ENCODE measurements at regions not wholly inside any gene's neighbourhood (a gene's known extent, or its start where the extent isn't known, plus 50 kb on each side); places are given as distances from the start of the nearest gene placed in this dataset.

DNA sequence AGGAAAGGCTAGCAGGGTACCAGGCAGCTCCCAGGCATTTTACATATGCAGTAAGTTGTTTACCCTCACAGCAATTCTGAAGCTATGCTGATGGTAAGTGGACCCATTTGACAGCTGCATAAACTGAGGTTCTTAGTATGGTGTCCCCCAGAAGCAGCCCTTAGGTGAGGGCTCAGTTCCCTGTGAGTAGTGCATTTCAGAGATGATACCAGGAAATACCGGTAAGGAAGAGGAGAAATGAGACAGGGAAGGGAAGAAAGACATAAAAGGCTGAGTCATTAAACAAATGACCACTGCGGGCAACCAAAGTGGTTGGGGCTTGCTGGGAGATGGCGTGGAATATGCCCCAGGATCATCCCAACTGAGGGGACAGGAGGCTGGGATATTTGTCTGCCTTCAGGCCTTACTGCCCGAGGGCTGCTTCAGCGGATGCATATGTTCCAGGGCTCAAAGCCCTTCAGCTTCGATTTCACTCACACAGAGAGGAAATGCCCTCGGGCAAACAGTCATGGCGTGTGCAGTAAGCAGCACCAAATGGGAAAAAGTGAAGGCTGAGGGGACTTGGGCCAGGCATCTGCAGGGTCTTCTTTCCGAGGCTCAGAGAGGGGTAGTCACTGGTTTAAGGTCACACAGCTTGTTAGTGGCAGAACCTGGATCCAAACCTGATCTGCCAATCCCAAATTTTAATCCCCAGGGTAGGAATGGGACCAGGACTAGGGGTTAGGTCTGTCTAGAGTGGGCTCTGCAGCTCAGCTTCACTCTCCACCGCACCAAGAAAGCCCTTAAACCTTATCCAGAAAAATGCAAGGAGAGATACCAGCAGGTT, 133.7 kb upstream of the RUNX3 start:
- no peak for FAIRE-seq
- TF ChIP-seq MAFK (IDR thresholded peaks at IDR 0.05; ENCODE audit: partially characterized antibody) (peak; percentile 73), CBX2 (IDR thresholded peaks at IDR 0.05; ENCODE audit: borderline replicate concordance, low read depth) (no peak), CHD4 (IDR thresholded peaks at IDR 0.05; ENCODE audit: borderline replicate concordance) (no peak), CBX8 (IDR thresholded peaks at IDR 0.05) (no peak), ZNF302 (CRISPR knock-in tag; IDR thresholded peaks at IDR 0.05) (no peak), HEYL (CRISPR knock-in tag; IDR thresholded peaks at IDR 0.05) (no peak), NFE2L2 (conservative IDR thresholded peaks at IDR 0.05; ENCODE audit: low read length) (0 out of 2 replicates have a peak, but pooled peaks have one; percentile 15), CHD2 (IDR thresholded peaks at IDR 0.05; ENCODE audit: low read length, partially characterized antibody) (no peak), HOXA7 (CRISPR knock-in tag; IDR thresholded peaks at IDR 0.05) (no peak), FOSL2 (IDR thresholded peaks at IDR 0.05) (no peak), FOSL2 (CRISPR knock-in tag; IDR thresholded peaks at IDR 0.05) (no peak), ZSCAN20 (CRISPR knock-in tag; IDR thresholded peaks at IDR 0.05) (no peak), GATA3 (IDR thresholded peaks at IDR 0.05; ENCODE audit: borderline replicate concordance) (no peak)
- TF ChIP-seq, protein P1, sequence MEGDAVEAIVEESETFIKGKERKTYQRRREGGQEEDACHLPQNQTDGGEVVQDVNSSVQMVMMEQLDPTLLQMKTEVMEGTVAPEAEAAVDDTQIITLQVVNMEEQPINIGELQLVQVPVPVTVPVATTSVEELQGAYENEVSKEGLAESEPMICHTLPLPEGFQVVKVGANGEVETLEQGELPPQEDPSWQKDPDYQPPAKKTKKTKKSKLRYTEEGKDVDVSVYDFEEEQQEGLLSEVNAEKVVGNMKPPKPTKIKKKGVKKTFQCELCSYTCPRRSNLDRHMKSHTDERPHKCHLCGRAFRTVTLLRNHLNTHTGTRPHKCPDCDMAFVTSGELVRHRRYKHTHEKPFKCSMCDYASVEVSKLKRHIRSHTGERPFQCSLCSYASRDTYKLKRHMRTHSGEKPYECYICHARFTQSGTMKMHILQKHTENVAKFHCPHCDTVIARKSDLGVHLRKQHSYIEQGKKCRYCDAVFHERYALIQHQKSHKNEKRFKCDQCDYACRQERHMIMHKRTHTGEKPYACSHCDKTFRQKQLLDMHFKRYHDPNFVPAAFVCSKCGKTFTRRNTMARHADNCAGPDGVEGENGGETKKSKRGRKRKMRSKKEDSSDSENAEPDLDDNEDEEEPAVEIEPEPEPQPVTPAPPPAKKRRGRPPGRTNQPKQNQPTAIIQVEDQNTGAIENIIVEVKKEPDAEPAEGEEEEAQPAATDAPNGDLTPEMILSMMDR (IDR thresholded peaks at IDR 0.05), result no peak
- TF ChIP-seq, protein P2, sequence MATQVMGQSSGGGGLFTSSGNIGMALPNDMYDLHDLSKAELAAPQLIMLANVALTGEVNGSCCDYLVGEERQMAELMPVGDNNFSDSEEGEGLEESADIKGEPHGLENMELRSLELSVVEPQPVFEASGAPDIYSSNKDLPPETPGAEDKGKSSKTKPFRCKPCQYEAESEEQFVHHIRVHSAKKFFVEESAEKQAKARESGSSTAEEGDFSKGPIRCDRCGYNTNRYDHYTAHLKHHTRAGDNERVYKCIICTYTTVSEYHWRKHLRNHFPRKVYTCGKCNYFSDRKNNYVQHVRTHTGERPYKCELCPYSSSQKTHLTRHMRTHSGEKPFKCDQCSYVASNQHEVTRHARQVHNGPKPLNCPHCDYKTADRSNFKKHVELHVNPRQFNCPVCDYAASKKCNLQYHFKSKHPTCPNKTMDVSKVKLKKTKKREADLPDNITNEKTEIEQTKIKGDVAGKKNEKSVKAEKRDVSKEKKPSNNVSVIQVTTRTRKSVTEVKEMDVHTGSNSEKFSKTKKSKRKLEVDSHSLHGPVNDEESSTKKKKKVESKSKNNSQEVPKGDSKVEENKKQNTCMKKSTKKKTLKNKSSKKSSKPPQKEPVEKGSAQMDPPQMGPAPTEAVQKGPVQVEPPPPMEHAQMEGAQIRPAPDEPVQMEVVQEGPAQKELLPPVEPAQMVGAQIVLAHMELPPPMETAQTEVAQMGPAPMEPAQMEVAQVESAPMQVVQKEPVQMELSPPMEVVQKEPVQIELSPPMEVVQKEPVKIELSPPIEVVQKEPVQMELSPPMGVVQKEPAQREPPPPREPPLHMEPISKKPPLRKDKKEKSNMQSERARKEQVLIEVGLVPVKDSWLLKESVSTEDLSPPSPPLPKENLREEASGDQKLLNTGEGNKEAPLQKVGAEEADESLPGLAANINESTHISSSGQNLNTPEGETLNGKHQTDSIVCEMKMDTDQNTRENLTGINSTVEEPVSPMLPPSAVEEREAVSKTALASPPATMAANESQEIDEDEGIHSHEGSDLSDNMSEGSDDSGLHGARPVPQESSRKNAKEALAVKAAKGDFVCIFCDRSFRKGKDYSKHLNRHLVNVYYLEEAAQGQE (IDR thresholded peaks at IDR 0.05), result no peak
- ATAC-seq, result peak in 1 of 2 experiments; percentile 37; a peak in 2 of 6 replicates
- POLR2A ChIA-PET, result no interaction called here
- no peak overlapping the region for H3K4me3 ChIP-seq
- H3K27ac ChIP-seq, result peak overlapping the region in 1 of 2 experiments; percentile 37; a peak in 3 of 6 replicates
- H3K4me1 ChIP-seq, result peaks cover 6% of the 10 kb centered on the region; the same call in 2 of the 3 replicates
- H3K9me3 ChIP-seq, result no peaks in the 10 kb centered on the region
- 0 out of 3 replicates have a peak overlapping the region, but pooled peaks have one; percentile 6 for H3K4me2 ChIP-seq
- 71% methylated on average over 10 of the region's 10 CpGs for WGBS (ENCODE audit: missing lambda C conversion rate)
- CTCF ChIA-PET, result interaction anchor here (0.7 to 1.6 kb wide), 5 partner anchors 17 to 216 kb away, joined by 3 read pairs; no protein-coding TSS in a partner anchor
- DNase-seq (ENCODE audit: low read depth in 1 of 2, low spot score in 1 of 2), result peak; percentile 15

DNA sequence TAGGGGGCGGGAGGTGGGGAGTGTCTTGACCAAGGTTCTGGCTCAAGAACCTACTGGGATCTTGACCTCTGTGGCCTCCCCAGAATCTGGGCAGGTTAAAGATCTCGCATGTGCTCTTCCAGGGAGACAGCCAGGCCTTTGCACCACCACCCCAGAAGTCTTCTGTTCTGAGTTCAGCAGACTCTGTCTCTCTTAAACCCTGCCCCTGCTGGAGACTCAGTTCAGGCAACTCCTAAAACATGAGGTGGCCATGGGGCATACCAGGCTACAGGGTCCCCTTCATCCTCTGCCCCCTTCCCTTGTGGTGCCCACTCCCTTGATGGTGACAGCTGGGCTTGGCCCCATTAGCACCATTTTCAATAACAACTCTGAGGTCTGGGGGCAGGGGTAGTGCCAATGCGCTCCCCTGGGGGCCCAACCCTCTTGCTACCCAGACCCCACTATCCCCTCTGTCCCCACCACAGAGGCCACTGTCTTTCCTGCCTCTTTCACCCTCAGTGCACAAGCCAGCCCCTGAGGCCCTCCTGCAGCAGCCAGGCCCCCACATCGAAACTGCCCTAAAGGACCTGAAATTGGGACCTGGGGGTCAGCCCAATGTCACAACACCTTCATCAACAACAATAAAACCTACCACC, 132.7 kb upstream of the RUNX3 start:
- Histone ChIP-seq H3K9me3 (no peaks in the 10 kb centered on the region), H3K4me2 (no peak overlapping the region), H3K4me1 (peaks cover 6% of the 10 kb centered on the region; the same call in 2 of the 3 replicates), H3K4me3 (no peak overlapping the region), H3K27ac (peak overlapping the region in 1 of 2 experiments; percentile 37; a peak in 2 of 6 replicates)
- DNase-seq (ENCODE audit: low read depth in 1 of 2, low spot score in 1 of 2) (no peak), FAIRE-seq (no peak), ATAC-seq (no peak)
- CTCF ChIA-PET, result interaction anchor here (0.7 to 1.5 kb wide), 3 partner anchors 15 to 215 kb away, joined by 3 read pairs; no protein-coding TSS in a partner anchor
- POLR2A ChIA-PET, result no interaction called here
- 91% methylated on average over 4 of the region's 4 CpGs for WGBS (ENCODE audit: missing lambda C conversion rate)
- TF ChIP-seq RFX5 (IDR thresholded peaks at IDR 0.05) (no peak), POLR2AphosphoS2 (conservative IDR thresholded peaks at IDR 0.05; ENCODE audit: low read length) (no peak), KDM1A (IDR thresholded peaks at IDR 0.05; ENCODE audit: low read depth) (no peak), HOXB5 (CRISPR knock-in tag; IDR thresholded peaks at IDR 0.05) (no peak), HEYL (CRISPR knock-in tag; IDR thresholded peaks at IDR 0.05) (no peak), JUN (IDR thresholded peaks at IDR 0.05) (no peak), CHD4 (IDR thresholded peaks at IDR 0.05; ENCODE audit: borderline replicate concordance) (no peak), HOXA7 (CRISPR knock-in tag; IDR thresholded peaks at IDR 0.05) (no peak), ESRRA (IDR thresholded peaks at IDR 0.05; ENCODE audit: borderline replicate concordance, low read length) (no peak), ZFP36 (IDR thresholded peaks at IDR 0.05; ENCODE audit: borderline replicate concordance, partially characterized antibody) (no peak), ZSCAN20 (CRISPR knock-in tag; IDR thresholded peaks at IDR 0.05) (no peak), SMC3 (IDR thresholded peaks at IDR 0.05) (no peak), KDM5A (IDR thresholded peaks at IDR 0.05) (no peak)
- TF ChIP-seq, protein P3, sequence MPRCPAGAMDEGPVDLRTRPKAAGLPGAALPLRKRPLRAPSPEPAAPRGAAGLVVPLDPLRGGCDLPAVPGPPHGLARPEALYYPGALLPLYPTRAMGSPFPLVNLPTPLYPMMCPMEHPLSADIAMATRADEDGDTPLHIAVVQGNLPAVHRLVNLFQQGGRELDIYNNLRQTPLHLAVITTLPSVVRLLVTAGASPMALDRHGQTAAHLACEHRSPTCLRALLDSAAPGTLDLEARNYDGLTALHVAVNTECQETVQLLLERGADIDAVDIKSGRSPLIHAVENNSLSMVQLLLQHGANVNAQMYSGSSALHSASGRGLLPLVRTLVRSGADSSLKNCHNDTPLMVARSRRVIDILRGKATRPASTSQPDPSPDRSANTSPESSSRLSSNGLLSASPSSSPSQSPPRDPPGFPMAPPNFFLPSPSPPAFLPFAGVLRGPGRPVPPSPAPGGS (IDR thresholded peaks at IDR 0.05), result no peak
- TF ChIP-seq, protein P4, sequence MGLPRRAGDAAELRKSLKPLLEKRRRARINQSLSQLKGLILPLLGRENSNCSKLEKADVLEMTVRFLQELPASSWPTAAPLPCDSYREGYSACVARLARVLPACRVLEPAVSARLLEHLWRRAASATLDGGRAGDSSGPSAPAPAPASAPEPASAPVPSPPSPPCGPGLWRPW (IDR thresholded peaks at IDR 0.05), result no peak
- TF ChIP-seq, protein P5, sequence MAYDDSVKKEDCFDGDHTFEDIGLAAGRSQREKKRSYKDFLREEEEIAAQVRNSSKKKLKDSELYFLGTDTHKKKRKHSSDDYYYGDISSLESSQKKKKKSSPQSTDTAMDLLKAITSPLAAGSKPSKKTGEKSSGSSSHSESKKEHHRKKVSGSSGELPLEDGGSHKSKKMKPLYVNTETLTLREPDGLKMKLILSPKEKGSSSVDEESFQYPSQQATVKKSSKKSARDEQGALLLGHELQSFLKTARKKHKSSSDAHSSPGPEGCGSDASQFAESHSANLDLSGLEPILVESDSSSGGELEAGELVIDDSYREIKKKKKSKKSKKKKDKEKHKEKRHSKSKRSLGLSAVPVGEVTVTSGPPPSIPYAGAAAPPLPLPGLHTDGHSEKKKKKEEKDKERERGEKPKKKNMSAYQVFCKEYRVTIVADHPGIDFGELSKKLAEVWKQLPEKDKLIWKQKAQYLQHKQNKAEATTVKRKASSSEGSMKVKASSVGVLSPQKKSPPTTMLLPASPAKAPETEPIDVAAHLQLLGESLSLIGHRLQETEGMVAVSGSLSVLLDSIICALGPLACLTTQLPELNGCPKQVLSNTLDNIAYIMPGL (CRISPR knock-in tag; IDR thresholded peaks at IDR 0.05; ENCODE audit: borderline replicate concordance), result no peak

Data from A549 (cell line).